ENCODE measurements at regions not wholly inside any gene's neighbourhood (a gene's known extent, or its start where the extent isn't known, plus 50 kb on each side); places are given as distances from the start of the nearest gene placed in this dataset.

GRCh38 chr12:84763107-84763506, 149.5 kb downstream of the SLC6A15 start:
- no peak overlapping the region for H3K27ac ChIP-seq
- no peaks in the 10 kb centered on the region for H3K9me3 ChIP-seq (ENCODE audit: low read depth, low read length)
- TF ChIP-seq POLR2AphosphoS5 (IDR thresholded peaks at IDR 0.05; ENCODE audit: borderline replicate concordance, low read depth, low read length) (no peak), FOXP2 (optimal IDR thresholded peaks at IDR 0.05; ENCODE audit: control extremely low read depth, extremely low read length, insufficient read depth) (no peak), EZH2 (IDR thresholded peaks at IDR 0.05) (no peak)
- no peak for DNase-seq (ENCODE audit: low read depth, low spot score)
- no peak overlapping the region for H3K9ac ChIP-seq (ENCODE audit: insufficient read length)
- H3K36me3 ChIP-seq (ENCODE audit: insufficient read depth, low read length): no peaks in the 10 kb centered on the region
- H3K4me3 ChIP-seq: no peak overlapping the region

GRCh38 chr12:84760091-84760865, 152.3 kb downstream of the SLC6A15 start:
- no peaks in the 10 kb centered on the region for H3K9me3 ChIP-seq (ENCODE audit: low read depth, low read length)
- no peak overlapping the region for H3K9ac ChIP-seq (ENCODE audit: insufficient read length)
- no peak overlapping the region for H3K27ac ChIP-seq
- no peak overlapping the region for H3K4me3 ChIP-seq
- no peak for DNase-seq (ENCODE audit: low read depth, low spot score)
- H3K36me3 ChIP-seq (ENCODE audit: insufficient read depth, low read length): no peaks in the 10 kb centered on the region
- no peak for TF ChIP-seq FOXP2 (optimal IDR thresholded peaks at IDR 0.05; ENCODE audit: control extremely low read depth, extremely low read length, insufficient read depth)
- no peak for TF ChIP-seq POLR2AphosphoS5 (IDR thresholded peaks at IDR 0.05; ENCODE audit: borderline replicate concordance, low read depth, low read length)
- TF ChIP-seq EZH2 (IDR thresholded peaks at IDR 0.05): no peak

- Histone ChIP-seq H3K27ac (no peak overlapping the region), H3K9ac (ENCODE audit: insufficient read length) (no peak overlapping the region), H3K36me3 (ENCODE audit: insufficient read depth, low read length) (no peaks in the 10 kb centered on the region), H3K4me3 (no peak overlapping the region), H3K9me3 (ENCODE audit: low read depth, low read length) (no peaks in the 10 kb centered on the region)
- TF ChIP-seq POLR2AphosphoS5 (IDR thresholded peaks at IDR 0.05; ENCODE audit: borderline replicate concordance, low read depth, low read length) (no peak), EZH2 (IDR thresholded peaks at IDR 0.05) (no peak), FOXP2 (optimal IDR thresholded peaks at IDR 0.05; ENCODE audit: control extremely low read depth, extremely low read length, insufficient read depth) (no peak)
- DNase-seq (ENCODE audit: low read depth, low spot score): no peak
Observed at GRCh38 chr12:84757978-84758377, 154.6 kb downstream of the SLC6A15 start.

DNA sequence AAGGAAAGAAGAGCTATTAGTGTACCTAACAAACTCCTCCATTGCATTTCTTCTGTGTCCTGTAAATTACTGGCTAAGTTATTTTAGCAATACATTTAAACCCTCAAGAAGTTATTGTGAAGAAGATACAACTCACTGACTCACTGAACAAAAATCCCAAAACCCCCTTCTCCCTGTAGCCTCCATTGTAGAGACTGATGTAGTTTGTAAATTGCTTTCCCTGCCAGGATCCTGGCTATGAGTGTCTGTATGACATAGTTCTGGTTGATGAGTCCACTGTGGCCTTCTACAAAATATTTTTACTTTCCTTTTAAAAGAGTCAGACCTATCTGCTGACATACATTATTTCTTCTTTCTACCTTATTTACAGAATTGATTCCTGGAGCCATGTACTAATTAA, 155.6 kb downstream of the SLC6A15 start:
- no peak overlapping the region for H3K4me3 ChIP-seq
- no peak for DNase-seq (ENCODE audit: low read depth, low spot score)

GRCh38 chr12:84745127-84745526, 167.5 kb downstream of the SLC6A15 start:
- H3K9me3 ChIP-seq (ENCODE audit: low read depth, low read length): no peaks in the 10 kb centered on the region
- no peak overlapping the region for H3K4me3 ChIP-seq
- no peak overlapping the region for H3K9ac ChIP-seq (ENCODE audit: insufficient read length)
- H3K27ac ChIP-seq: no peak overlapping the region
- H3K36me3 ChIP-seq (ENCODE audit: insufficient read depth, low read length): no peaks in the 10 kb centered on the region
- no peak for DNase-seq (ENCODE audit: low read depth, low spot score)
- TF ChIP-seq FOXP2 (optimal IDR thresholded peaks at IDR 0.05; ENCODE audit: control extremely low read depth, extremely low read length, insufficient read depth) (no peak), POLR2AphosphoS5 (IDR thresholded peaks at IDR 0.05; ENCODE audit: borderline replicate concordance, low read depth, low read length) (no peak), EZH2 (IDR thresholded peaks at IDR 0.05) (no peak)

More for the DNA sequence above, 155.6 kb downstream of the SLC6A15 start:
- TF ChIP-seq POLR2AphosphoS5 (IDR thresholded peaks at IDR 0.05; ENCODE audit: borderline replicate concordance, low read depth, low read length) (no peak), FOXP2 (optimal IDR thresholded peaks at IDR 0.05; ENCODE audit: control extremely low read depth, extremely low read length, insufficient read depth) (no peak), EZH2 (IDR thresholded peaks at IDR 0.05) (no peak)
- Histone ChIP-seq H3K9me3 (ENCODE audit: low read depth, low read length) (no peaks in the 10 kb centered on the region), H3K9ac (ENCODE audit: insufficient read length) (no peak overlapping the region), H3K36me3 (ENCODE audit: insufficient read depth, low read length) (no peaks in the 10 kb centered on the region), H3K27ac (no peak overlapping the region)

DNA sequence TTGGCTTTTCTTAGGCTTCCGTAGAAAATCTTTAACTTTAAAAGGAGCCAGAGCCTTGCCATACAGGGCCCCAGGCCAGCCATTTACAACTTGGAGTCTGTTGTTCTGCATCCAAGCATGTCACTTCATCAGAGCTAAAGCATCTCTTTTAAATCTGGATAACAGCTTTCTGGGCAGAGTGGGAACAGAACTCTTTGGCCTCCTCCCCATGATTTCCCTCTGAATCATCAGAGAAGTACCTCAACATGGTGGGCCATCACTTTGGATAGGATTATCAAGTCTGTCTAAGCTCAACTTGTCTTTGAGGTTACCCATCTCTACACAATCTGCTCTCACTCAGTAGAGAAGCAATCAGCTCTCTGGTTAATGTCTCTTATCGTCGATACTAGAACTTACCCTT, 170.9 kb downstream of the SLC6A15 start:
- no peaks in the 10 kb centered on the region for H3K36me3 ChIP-seq (ENCODE audit: insufficient read depth, low read length)
- no peaks in the 10 kb centered on the region for H3K9me3 ChIP-seq (ENCODE audit: low read depth, low read length)
- TF ChIP-seq FOXP2 (optimal IDR thresholded peaks at IDR 0.05; ENCODE audit: control extremely low read depth, extremely low read length, insufficient read depth): no peak
- no peak for TF ChIP-seq EZH2 (IDR thresholded peaks at IDR 0.05)
- TF ChIP-seq POLR2AphosphoS5 (IDR thresholded peaks at IDR 0.05; ENCODE audit: borderline replicate concordance, low read depth, low read length): no peak
- H3K4me3 ChIP-seq: no peak overlapping the region
- H3K9ac ChIP-seq (ENCODE audit: insufficient read length): no peak overlapping the region
- no peak for DNase-seq (ENCODE audit: low read depth, low spot score)
- no peak overlapping the region for H3K27ac ChIP-seq

DNA sequence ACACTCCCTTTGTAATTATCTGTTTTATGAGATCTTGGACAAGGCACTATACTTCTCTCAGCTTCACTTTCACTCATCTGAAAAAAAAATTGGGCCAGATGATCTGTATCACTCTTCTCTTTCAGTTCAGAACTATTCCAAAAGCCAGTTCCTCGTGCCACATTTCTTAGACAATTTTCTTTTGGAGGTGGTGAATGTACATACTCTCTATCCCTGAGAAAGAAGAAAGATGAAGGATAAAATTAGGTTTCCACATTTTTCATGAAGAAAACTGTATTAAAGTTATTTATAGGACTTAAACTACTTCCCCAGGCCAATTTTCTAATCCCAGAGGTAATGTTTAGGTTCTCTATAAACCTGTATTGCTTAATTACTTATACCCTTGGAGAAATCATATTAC, 171.6 kb downstream of the SLC6A15 start:
- H3K9ac ChIP-seq (ENCODE audit: insufficient read length): no peak overlapping the region
- H3K36me3 ChIP-seq (ENCODE audit: insufficient read depth, low read length): no peaks in the 10 kb centered on the region
- no peaks in the 10 kb centered on the region for H3K9me3 ChIP-seq (ENCODE audit: low read depth, low read length)
- TF ChIP-seq FOXP2 (optimal IDR thresholded peaks at IDR 0.05; ENCODE audit: control extremely low read depth, extremely low read length, insufficient read depth): no peak
- TF ChIP-seq POLR2AphosphoS5 (IDR thresholded peaks at IDR 0.05; ENCODE audit: borderline replicate concordance, low read depth, low read length): no peak
- TF ChIP-seq EZH2 (IDR thresholded peaks at IDR 0.05): no peak
- no peak for DNase-seq (ENCODE audit: low read depth, low spot score)
- no peak overlapping the region for H3K27ac ChIP-seq
- H3K4me3 ChIP-seq: no peak overlapping the region

GRCh38 chr12:84740602-84741001, 172.0 kb downstream of the SLC6A15 start:
- H3K27ac ChIP-seq: no peak overlapping the region
- H3K9me3 ChIP-seq (ENCODE audit: low read depth, low read length): no peaks in the 10 kb centered on the region
- H3K4me3 ChIP-seq: no peak overlapping the region
- no peak for DNase-seq (ENCODE audit: low read depth, low spot score)
- H3K36me3 ChIP-seq (ENCODE audit: insufficient read depth, low read length): no peaks in the 10 kb centered on the region
- H3K9ac ChIP-seq (ENCODE audit: insufficient read length): no peak overlapping the region
- TF ChIP-seq FOXP2 (optimal IDR thresholded peaks at IDR 0.05; ENCODE audit: control extremely low read depth, extremely low read length, insufficient read depth): no peak
- TF ChIP-seq POLR2AphosphoS5 (IDR thresholded peaks at IDR 0.05; ENCODE audit: borderline replicate concordance, low read depth, low read length): no peak
- no peak for TF ChIP-seq EZH2 (IDR thresholded peaks at IDR 0.05)
